ENCODE measurements at regions not wholly inside any gene's neighbourhood (a gene's known extent, or its start where the extent isn't known, plus 50 kb on each side); places are given as distances from the start of the nearest gene placed in this dataset.

DNA sequence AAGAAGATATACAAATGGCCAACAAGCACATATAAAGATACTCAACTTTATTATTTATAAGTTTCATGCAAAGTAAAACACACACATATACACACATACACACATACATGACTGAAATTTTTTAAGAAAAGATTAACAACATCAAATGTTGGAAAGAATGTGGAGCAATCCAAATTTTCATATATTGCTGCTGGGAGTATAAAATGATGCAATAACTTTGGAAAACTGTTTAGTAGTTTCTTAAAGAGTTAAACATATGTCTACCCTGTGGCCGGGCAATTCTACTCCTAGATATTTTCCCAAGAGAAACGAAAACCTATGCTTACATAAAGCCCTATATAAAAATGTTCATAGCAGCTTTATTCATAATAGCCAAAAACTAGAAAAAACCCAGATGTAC is 99.8 kb upstream of the NR4A3 start:
- no peaks in the 10 kb centered on the region for H3K4me1 ChIP-seq (ENCODE audit: control insufficient read depth, insufficient read depth, low read length)
- H3K27me3 ChIP-seq (ENCODE audit: control insufficient read depth, insufficient read depth, low read length) = no peaks in the 10 kb centered on the region
- WGBS (ENCODE audit: insufficient coverage) = no CpG with 5 or more reads among the region's 2 CpGs
- no peak overlapping the region for H3K4me3 ChIP-seq (ENCODE audit: low read depth, low read length)
- H3K36me3 ChIP-seq (ENCODE audit: control insufficient read depth, insufficient read depth, low read length) = no peaks in the 10 kb centered on the region
- DNase-seq (ENCODE audit: low read depth in 4 of 6, low spot score in 6 of 6) = no peak
- no peak overlapping the region for H3K27ac ChIP-seq (ENCODE audit: low read depth, low read length)
- H3K9me3 ChIP-seq (ENCODE audit: control insufficient read depth, insufficient read depth, low read length) = no peaks in the 10 kb centered on the region

DNA sequence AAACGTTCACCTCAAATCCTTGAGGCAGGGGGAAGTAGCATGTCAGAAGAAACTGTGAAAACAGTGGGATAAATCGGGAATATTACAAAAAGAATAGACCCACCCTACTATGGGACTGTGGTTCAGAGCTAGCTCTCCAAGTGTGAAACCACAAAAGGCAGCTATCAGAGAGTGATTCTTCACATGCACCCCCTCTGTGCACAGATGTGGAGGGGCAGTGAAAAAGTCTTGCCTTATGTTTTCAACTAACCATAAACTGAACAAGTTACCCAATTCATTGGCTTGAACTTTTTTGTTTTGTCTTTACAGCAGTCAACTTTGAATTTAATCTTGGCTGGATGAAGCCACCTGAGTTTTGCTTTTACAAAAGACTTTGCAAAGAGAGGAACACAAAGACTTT is 98.8 kb upstream of the NR4A3 start:
- Histone ChIP-seq H3K27me3 (ENCODE audit: control insufficient read depth, insufficient read depth, low read length) (no peaks in the 10 kb centered on the region), H3K4me1 (ENCODE audit: control insufficient read depth, insufficient read depth, low read length) (no peaks in the 10 kb centered on the region), H3K4me3 (ENCODE audit: low read depth, low read length) (no peak overlapping the region), H3K36me3 (ENCODE audit: control insufficient read depth, insufficient read depth, low read length) (no peaks in the 10 kb centered on the region), H3K27ac (ENCODE audit: low read depth, low read length) (no peak overlapping the region), H3K9me3 (ENCODE audit: control insufficient read depth, insufficient read depth, low read length) (no peaks in the 10 kb centered on the region)
- DNase-seq (ENCODE audit: low read depth in 4 of 6, low spot score in 6 of 6) = no peak
- no CpG with 5 or more reads among the region's 2 CpGs for whole genome bisulfite sequencing (ENCODE audit: insufficient coverage)

DNA sequence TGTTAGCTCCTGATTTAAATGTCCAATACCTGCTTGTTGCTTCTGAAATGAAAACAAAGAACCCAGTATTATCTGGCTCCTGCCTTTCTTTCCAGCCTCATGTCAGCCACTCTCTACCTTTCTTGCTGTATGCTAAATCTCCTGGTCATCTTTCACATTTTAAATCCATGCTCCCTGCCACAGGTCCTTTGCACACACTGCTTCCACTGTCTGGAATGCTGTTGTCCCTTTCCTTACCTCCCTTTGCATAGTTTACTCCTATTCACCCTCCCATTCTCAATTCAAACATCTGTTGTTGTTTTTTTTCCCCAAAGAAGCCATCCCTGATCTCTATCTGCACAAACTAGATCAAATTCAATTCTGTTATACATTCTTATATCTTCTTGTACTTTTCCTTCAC is 97.0 kb upstream of the NR4A3 start:
- no peaks in the 10 kb centered on the region for H3K36me3 ChIP-seq (ENCODE audit: control insufficient read depth, insufficient read depth, low read length)
- no peaks in the 10 kb centered on the region for H3K4me1 ChIP-seq (ENCODE audit: control insufficient read depth, insufficient read depth, low read length)
- no peaks in the 10 kb centered on the region for H3K27me3 ChIP-seq (ENCODE audit: control insufficient read depth, insufficient read depth, low read length)
- DNase-seq (ENCODE audit: low read depth in 4 of 6, low spot score in 6 of 6) = no peak
- H3K4me3 ChIP-seq (ENCODE audit: low read depth, low read length) = no peak overlapping the region
- no peaks in the 10 kb centered on the region for H3K9me3 ChIP-seq (ENCODE audit: control insufficient read depth, insufficient read depth, low read length)
- no peak overlapping the region for H3K27ac ChIP-seq (ENCODE audit: low read depth, low read length)

DNA sequence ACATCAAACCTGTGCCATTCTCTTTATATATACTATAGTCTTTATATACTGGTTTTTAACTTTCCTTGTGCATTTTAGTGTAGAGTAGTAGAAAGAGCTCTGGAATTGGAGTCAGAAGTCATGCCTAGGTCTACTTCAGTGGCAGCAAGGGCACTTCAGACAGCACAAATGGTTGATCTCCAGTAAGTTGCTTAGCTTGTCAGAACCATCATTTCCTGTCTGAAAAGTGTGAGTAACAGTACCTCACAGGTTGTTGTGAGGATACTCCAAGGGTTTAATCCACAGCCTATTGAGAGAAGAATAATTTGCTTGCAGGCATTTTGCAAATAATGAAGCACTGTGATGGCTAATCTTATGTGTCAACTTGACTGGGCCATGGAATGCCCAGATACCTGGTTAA is 95.8 kb upstream of the NR4A3 start:
- Histone ChIP-seq H3K27me3 (ENCODE audit: control insufficient read depth, insufficient read depth, low read length) (no peaks in the 10 kb centered on the region), H3K27ac (ENCODE audit: low read depth, low read length) (no peak overlapping the region), H3K9me3 (ENCODE audit: control insufficient read depth, insufficient read depth, low read length) (no peaks in the 10 kb centered on the region)

DNA sequence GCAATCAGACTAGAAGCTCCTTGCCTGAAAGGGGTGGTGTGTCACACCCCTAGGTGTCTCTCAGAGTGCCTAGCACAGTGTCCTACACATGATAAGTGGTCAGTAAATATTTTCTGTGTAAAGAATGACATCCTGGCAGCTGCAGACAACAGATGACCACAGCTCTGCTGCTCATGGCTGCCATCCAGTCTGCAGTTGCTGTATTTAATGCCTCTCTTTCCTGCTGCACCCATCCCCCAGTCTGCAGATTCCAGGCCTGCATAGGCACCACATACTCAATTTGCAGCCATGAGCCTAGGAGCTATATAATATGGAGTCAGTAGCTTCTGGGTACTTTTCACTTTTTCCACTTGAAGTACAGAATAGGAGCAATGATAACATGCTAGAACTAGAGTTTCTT is 94.9 kb upstream of the NR4A3 start:
- Histone ChIP-seq H3K27ac (ENCODE audit: low read depth, low read length) (no peak overlapping the region), H3K27me3 (ENCODE audit: control insufficient read depth, insufficient read depth, low read length) (no peaks in the 10 kb centered on the region)
- DNase-seq (ENCODE audit: low read depth in 4 of 6, low spot score in 6 of 6) = peak in 1 of 6 donors; percentile 16

More for the DNA sequence above, 95.8 kb upstream of the NR4A3 start:
- DNase-seq (ENCODE audit: low read depth in 4 of 6, low spot score in 6 of 6) = no peak
- Histone ChIP-seq H3K4me1 (ENCODE audit: control insufficient read depth, insufficient read depth, low read length) (no peaks in the 10 kb centered on the region), H3K4me3 (ENCODE audit: low read depth, low read length) (no peak overlapping the region), H3K36me3 (ENCODE audit: control insufficient read depth, insufficient read depth, low read length) (no peaks in the 10 kb centered on the region)

DNA sequence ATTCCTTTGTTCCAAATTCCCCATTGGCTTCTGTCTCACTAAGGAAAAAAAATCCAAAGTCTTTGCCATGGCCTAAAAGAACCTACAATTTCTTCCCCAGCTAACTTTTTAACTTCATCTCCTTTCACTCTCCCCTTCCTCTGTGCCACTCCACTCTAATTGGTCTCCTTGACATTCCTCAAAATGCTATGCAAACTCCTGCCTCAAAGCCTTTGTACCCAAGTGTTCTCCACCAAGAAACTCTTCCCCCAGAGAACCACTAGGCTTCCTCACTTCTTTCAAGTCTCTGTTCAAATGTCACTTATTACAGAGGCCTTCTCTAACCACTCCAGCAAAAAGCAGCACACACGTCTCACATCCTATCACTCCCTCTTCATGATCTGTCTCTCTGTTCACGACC is 91.6 kb upstream of the NR4A3 start:
- Histone ChIP-seq H3K27ac (ENCODE audit: low read depth, low read length) (no peak overlapping the region), H3K9me3 (ENCODE audit: control insufficient read depth, insufficient read depth, low read length) (no peaks in the 10 kb centered on the region), H3K4me3 (ENCODE audit: low read depth, low read length) (no peak overlapping the region), H3K4me1 (ENCODE audit: control insufficient read depth, insufficient read depth, low read length) (no peaks in the 10 kb centered on the region), H3K36me3 (ENCODE audit: control insufficient read depth, insufficient read depth, low read length) (no peaks in the 10 kb centered on the region), H3K27me3 (ENCODE audit: control insufficient read depth, insufficient read depth, low read length) (no peaks in the 10 kb centered on the region)
- WGBS (ENCODE audit: insufficient coverage) = 92% methylated on average over 2 of the region's 2 CpGs
- DNase-seq (ENCODE audit: low read depth in 4 of 6, low spot score in 6 of 6) = no peak

More for the DNA sequence above, 94.9 kb upstream of the NR4A3 start:
- Histone ChIP-seq H3K9me3 (ENCODE audit: control insufficient read depth, insufficient read depth, low read length) (no peaks in the 10 kb centered on the region), H3K4me3 (ENCODE audit: low read depth, low read length) (no peak overlapping the region), H3K36me3 (ENCODE audit: control insufficient read depth, insufficient read depth, low read length) (no peaks in the 10 kb centered on the region), H3K4me1 (ENCODE audit: control insufficient read depth, insufficient read depth, low read length) (no peaks in the 10 kb centered on the region)

DNA sequence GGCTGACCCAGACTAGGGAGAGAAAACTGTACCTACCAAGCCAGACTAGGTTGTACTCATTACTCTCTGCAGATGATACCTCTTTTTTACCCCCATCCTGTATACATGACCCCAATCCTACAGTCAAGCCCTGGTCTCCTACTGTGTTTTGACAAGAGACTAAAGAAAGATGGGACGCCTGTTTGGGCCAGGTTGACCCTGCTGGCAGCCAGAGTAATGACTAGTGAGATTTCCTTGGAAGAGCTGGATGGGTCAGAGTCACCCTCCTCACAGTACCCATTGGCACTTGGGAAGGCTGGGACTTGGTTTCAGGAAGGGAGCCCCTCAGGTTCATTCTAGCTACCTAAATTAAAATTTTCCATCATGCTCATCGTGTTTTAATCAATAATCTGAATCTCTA is 89.7 kb upstream of the NR4A3 start:
- Histone ChIP-seq H3K9me3 (ENCODE audit: control insufficient read depth, insufficient read depth, low read length) (no peaks in the 10 kb centered on the region), H3K27me3 (ENCODE audit: control insufficient read depth, insufficient read depth, low read length) (no peaks in the 10 kb centered on the region), H3K36me3 (ENCODE audit: control insufficient read depth, insufficient read depth, low read length) (no peaks in the 10 kb centered on the region), H3K4me1 (ENCODE audit: control insufficient read depth, insufficient read depth, low read length) (no peaks in the 10 kb centered on the region), H3K4me3 (ENCODE audit: low read depth, low read length) (no peak overlapping the region), H3K27ac (ENCODE audit: low read depth, low read length) (no peak overlapping the region)
- WGBS (ENCODE audit: insufficient coverage) = no CpG with 5 or more reads among the region's 2 CpGs
- DNase-seq (ENCODE audit: low read depth in 4 of 6, low spot score in 6 of 6) = no peak

DNA sequence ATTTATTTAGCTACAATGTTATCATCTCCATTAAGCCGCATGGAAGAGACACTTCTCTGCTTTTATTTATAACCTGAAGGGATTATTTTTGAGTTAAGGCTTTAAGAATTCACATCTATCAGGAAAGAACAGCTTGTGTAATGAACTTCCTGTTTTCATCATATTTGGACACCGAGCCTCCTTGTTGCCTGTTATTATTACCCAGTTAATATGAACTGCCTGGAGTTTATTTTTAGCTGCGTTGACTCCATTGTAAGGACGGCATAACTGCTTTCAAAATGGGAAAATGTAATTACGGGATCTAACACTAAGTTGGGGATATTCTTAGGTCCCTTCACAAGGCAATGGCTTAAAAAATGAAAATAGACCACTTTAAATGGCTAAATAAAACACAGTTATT is 89.0 kb upstream of the NR4A3 start:
- no CpG with 5 or more reads among the region's 5 CpGs for WGBS (ENCODE audit: insufficient coverage)
- Histone ChIP-seq H3K36me3 (ENCODE audit: control insufficient read depth, insufficient read depth, low read length) (no peaks in the 10 kb centered on the region), H3K27me3 (ENCODE audit: control insufficient read depth, insufficient read depth, low read length) (no peaks in the 10 kb centered on the region), H3K27ac (ENCODE audit: low read depth, low read length) (no peak overlapping the region), H3K4me3 (ENCODE audit: low read depth, low read length) (no peak overlapping the region), H3K9me3 (ENCODE audit: control insufficient read depth, insufficient read depth, low read length) (no peaks in the 10 kb centered on the region), H3K4me1 (ENCODE audit: control insufficient read depth, insufficient read depth, low read length) (no peaks in the 10 kb centered on the region)
- peak in 1 of 6 donors; percentile 11 for DNase-seq (ENCODE audit: low read depth in 4 of 6, low spot score in 6 of 6)

DNA sequence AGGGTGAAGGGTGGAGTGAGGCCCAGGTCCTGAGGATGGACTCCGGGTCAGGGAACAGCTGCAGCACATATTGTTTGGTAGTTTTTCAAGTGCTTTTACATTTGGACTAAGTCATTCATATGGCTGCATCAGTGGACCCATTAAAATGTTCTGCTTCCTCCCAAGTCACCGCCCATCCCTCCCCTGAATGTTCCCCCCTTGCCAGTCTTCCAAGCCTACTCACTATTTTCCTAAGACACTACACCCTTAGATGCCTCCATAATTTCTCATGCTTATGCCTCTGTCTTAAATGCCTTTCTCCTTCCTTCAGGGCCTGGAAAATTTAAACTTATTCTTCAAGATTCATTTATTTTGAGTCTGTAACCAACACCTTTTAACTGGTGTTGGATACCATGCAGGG is 86.6 kb upstream of the NR4A3 start:
- Histone ChIP-seq H3K36me3 (ENCODE audit: control insufficient read depth, insufficient read depth, low read length) (no peaks in the 10 kb centered on the region), H3K4me3 (ENCODE audit: low read depth, low read length) (no peak overlapping the region), H3K27me3 (ENCODE audit: control insufficient read depth, insufficient read depth, low read length) (no peaks in the 10 kb centered on the region), H3K4me1 (ENCODE audit: control insufficient read depth, insufficient read depth, low read length) (no peaks in the 10 kb centered on the region), H3K27ac (ENCODE audit: low read depth, low read length) (no peak overlapping the region), H3K9me3 (ENCODE audit: control insufficient read depth, insufficient read depth, low read length) (no peaks in the 10 kb centered on the region)
- no peak for DNase-seq (ENCODE audit: low read depth in 4 of 6, low spot score in 6 of 6)
- WGBS (ENCODE audit: insufficient coverage) = 85% methylated on average over 1 of the region's 2 CpGs

DNA sequence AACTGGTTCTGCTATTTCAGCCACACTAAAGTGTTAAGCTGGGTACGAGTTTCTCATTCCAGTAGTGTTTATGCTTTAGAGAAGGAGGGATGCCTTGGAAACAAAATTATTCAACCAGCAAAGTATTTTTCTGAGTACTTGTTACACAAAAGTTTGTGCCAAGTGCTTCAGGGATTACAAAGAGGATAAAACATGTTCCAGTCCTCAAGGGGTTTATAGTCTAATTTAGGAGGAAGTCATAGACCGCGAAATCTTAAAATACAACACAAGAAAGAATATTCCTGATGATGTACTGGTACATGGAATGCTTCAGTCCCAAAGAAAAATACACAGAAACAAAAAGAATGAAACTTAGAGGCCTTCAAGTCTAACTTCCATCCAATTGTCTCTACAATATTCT is 85.4 kb upstream of the NR4A3 start:
- no peaks in the 10 kb centered on the region for H3K4me1 ChIP-seq (ENCODE audit: control insufficient read depth, insufficient read depth, low read length)
- DNase-seq (ENCODE audit: low read depth in 4 of 6, low spot score in 6 of 6) = no peak

DNA sequence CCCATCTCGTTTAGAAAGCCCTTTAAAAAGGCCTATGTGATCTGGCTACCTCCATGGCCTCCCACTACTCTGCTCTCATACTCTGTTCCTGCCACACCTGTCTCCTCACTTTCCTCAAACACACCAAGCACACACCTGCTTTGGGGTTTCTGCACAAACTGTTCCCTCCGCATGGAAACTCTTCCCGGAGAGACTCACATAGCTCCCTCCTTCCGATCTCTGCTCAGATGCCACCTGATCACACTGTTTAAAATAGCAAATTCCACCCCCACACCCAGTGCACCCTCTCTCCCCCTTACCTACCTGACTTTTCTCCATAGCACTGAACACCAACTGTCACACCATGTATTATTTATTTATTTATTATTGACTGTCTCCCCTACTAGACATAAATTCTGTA is 84.0 kb upstream of the NR4A3 start:
- Histone ChIP-seq H3K36me3 (ENCODE audit: control insufficient read depth, insufficient read depth, low read length) (no peaks in the 10 kb centered on the region), H3K4me1 (ENCODE audit: control insufficient read depth, insufficient read depth, low read length) (no peaks in the 10 kb centered on the region), H3K27me3 (ENCODE audit: control insufficient read depth, insufficient read depth, low read length) (no peaks in the 10 kb centered on the region), H3K9me3 (ENCODE audit: control insufficient read depth, insufficient read depth, low read length) (no peaks in the 10 kb centered on the region), H3K27ac (ENCODE audit: low read depth, low read length) (no peak overlapping the region), H3K4me3 (ENCODE audit: low read depth, low read length) (no peak overlapping the region)
- DNase-seq (ENCODE audit: low read depth in 4 of 6, low spot score in 6 of 6) = no peak
- WGBS (ENCODE audit: insufficient coverage) = 96% methylated on average over 4 of the region's 4 CpGs

More for the DNA sequence above, 85.4 kb upstream of the NR4A3 start:
- H3K9me3 ChIP-seq (ENCODE audit: control insufficient read depth, insufficient read depth, low read length) = no peaks in the 10 kb centered on the region
- no peak overlapping the region for H3K4me3 ChIP-seq (ENCODE audit: low read depth, low read length)
- H3K27ac ChIP-seq (ENCODE audit: low read depth, low read length) = no peak overlapping the region
- no CpG with 5 or more reads among the region's 3 CpGs for WGBS (ENCODE audit: insufficient coverage)
- H3K36me3 ChIP-seq (ENCODE audit: control insufficient read depth, insufficient read depth, low read length) = no peaks in the 10 kb centered on the region
- H3K27me3 ChIP-seq (ENCODE audit: control insufficient read depth, insufficient read depth, low read length) = no peaks in the 10 kb centered on the region
